ENCODE measurements at regions not wholly inside any gene's neighbourhood (a gene's known extent, or its start where the extent isn't known, plus 50 kb on each side); places are given as distances from the start of the nearest gene placed in this dataset.

GRCh38 chr4:110780538-110780937, 157.7 kb upstream of the PITX2 start:
- DNase-seq: no peak

- DNase-seq: no peak
Measured at GRCh38 chr4:110781944-110782343, 159.1 kb upstream of the PITX2 start.

GRCh38 chr4:110787109-110787508, 164.2 kb upstream of the PITX2 start:
- no peak for DNase-seq

- no peak for DNase-seq
Measured at GRCh38 chr4:110787707-110788106, 164.8 kb upstream of the PITX2 start.

- DNase-seq: no peak
Measured at GRCh38 chr4:110788302-110788701, 165.4 kb upstream of the PITX2 start.

- DNase-seq: no peak
Measured at GRCh38 chr4:110792036-110792435, 169.2 kb upstream of the PITX2 start.

GRCh38 chr4:110793381-110793801, 170.5 kb upstream of the PITX2 start:
- DNase-seq: no peak

- DNase-seq: no peak
Measured at GRCh38 chr4:110793890-110794554, 171.1 kb upstream of the PITX2 start.

GRCh38 chr4:110795971-110796370, 173.1 kb upstream of the PITX2 start:
- DNase-seq: no peak

- no peak for DNase-seq
Measured at GRCh38 chr4:110797486-110797885, 174.6 kb upstream of the PITX2 start.

GRCh38 chr4:110798687-110799086, 175.8 kb upstream of the PITX2 start:
- DNase-seq: no peak

- no peak for DNase-seq
Measured at GRCh38 chr4:110799211-110799610, 176.3 kb upstream of the PITX2 start.

GRCh38 chr4:110801591-110801990, 178.7 kb upstream of the PITX2 start:
- no peak for DNase-seq

GRCh38 chr4:110808351-110808878, 185.5 kb upstream of the PITX2 start:
- no peak for DNase-seq

GRCh38 chr4:110815950-110816349, 193.1 kb upstream of the PITX2 start:
- DNase-seq: no peak

- no peak for DNase-seq
Measured at GRCh38 chr4:110816367-110816766, 193.5 kb upstream of the PITX2 start.

GRCh38 chr4:110821186-110821585, 198.3 kb upstream of the PITX2 start:
- no peak for DNase-seq

GRCh38 chr4:110823251-110823650, 200.4 kb upstream of the PITX2 start:
- no peak for DNase-seq

- no peak for DNase-seq
Measured at GRCh38 chr4:110824344-110824743, 201.5 kb upstream of the PITX2 start.

- DNase-seq: no peak
Measured at GRCh38 chr4:110826656-110827055, 203.8 kb upstream of the PITX2 start.

GRCh38 chr4:110830461-110830860, 207.6 kb upstream of the PITX2 start:
- no peak for DNase-seq

GRCh38 chr4:110837896-110838450, 215.1 kb upstream of the PITX2 start:
- no peak for DNase-seq

GRCh38 chr4:110840221-110840654, 217.4 kb upstream of the PITX2 start:
- DNase-seq: no peak

GRCh38 chr4:110848787-110849186, 225.9 kb upstream of the PITX2 start:
- no peak for DNase-seq

- DNase-seq: no peak
Measured at GRCh38 chr4:110849461-110849860, 226.6 kb upstream of the PITX2 start.
